ENCODE measurements at regions not wholly inside any gene's neighbourhood (a gene's known extent, or its start where the extent isn't known, plus 50 kb on each side); places are given as distances from the start of the nearest gene placed in this dataset.

GRCh38 chr10:131728286-131729228 is 172.3 kb upstream of the PPP2R2D start:
- DNase-seq = no peak
- peaks cover 31% of the 10 kb centered on the region for H3K27me3 Mint-ChIP-seq
- H3K27ac Mint-ChIP-seq = peak overlapping the region; percentile 55 to 76
- H3K4me1 Mint-ChIP-seq = peaks cover 10% of the 10 kb centered on the region
- H3K9me3 Mint-ChIP-seq = peaks cover 4 to 8% of the 10 kb centered on the region in 2 donors
- no peak for ATAC-seq
- no peak overlapping the region for H3K4me3 Mint-ChIP-seq

- no peak overlapping the region for H3K4me3 Mint-ChIP-seq
- peaks cover 4 to 8% of the 10 kb centered on the region in 2 donors for H3K9me3 Mint-ChIP-seq
- H3K27ac Mint-ChIP-seq = no peak overlapping the region
- peaks cover 10% of the 10 kb centered on the region for H3K4me1 Mint-ChIP-seq
- peaks cover 31% of the 10 kb centered on the region for H3K27me3 Mint-ChIP-seq
- no peak for ATAC-seq
- no peak for DNase-seq
These were observed 171.4 kb upstream of the PPP2R2D start for GRCh38 chr10:131729361-131729760.

- ATAC-seq = no peak
- no peak for DNase-seq
- H3K27ac Mint-ChIP-seq = peak overlapping the region in 1 of 2 donors; percentile 44
- H3K9me3 Mint-ChIP-seq = peaks cover 4 to 8% of the 10 kb centered on the region in 2 donors
- H3K4me1 Mint-ChIP-seq = peaks cover 10% of the 10 kb centered on the region
- no peak overlapping the region for H3K4me3 Mint-ChIP-seq
- peaks cover 29% of the 10 kb centered on the region for H3K27me3 Mint-ChIP-seq
These were observed 170.7 kb upstream of the PPP2R2D start for GRCh38 chr10:131729938-131730660.

GRCh38 chr10:131730771-131731497 is 169.9 kb upstream of the PPP2R2D start:
- no peak for ATAC-seq
- peaks cover 10% of the 10 kb centered on the region for H3K4me1 Mint-ChIP-seq
- peak overlapping the region in 1 of 2 donors; percentile 76 for H3K27ac Mint-ChIP-seq
- H3K9me3 Mint-ChIP-seq = peaks cover 4 to 8% of the 10 kb centered on the region in 2 donors
- H3K4me3 Mint-ChIP-seq = no peak overlapping the region
- no peak for DNase-seq
- peaks cover 27% of the 10 kb centered on the region for H3K27me3 Mint-ChIP-seq

- H3K27ac Mint-ChIP-seq = no peak overlapping the region
- H3K27me3 Mint-ChIP-seq = peaks cover 27% of the 10 kb centered on the region
- peaks cover under 1% of the 10 kb centered on the region for H3K4me1 Mint-ChIP-seq
- peaks cover 4 to 8% of the 10 kb centered on the region in 2 donors for H3K9me3 Mint-ChIP-seq
- no peak for ATAC-seq
- no peak overlapping the region for H3K4me3 Mint-ChIP-seq
- no peak for DNase-seq
These were observed 168.8 kb upstream of the PPP2R2D start for GRCh38 chr10:131731780-131732630.

- ATAC-seq = no peak
- H3K9me3 Mint-ChIP-seq = peaks cover 4 to 8% of the 10 kb centered on the region in 2 donors
- H3K27me3 Mint-ChIP-seq = peaks cover 25% of the 10 kb centered on the region
- no peak overlapping the region for H3K4me3 Mint-ChIP-seq
- no peak overlapping the region for H3K27ac Mint-ChIP-seq
- no peaks in the 10 kb centered on the region for H3K4me1 Mint-ChIP-seq
- no peak for DNase-seq
These were observed 168.1 kb upstream of the PPP2R2D start for GRCh38 chr10:131732631-131733127.

- ATAC-seq (no peak), DNase-seq (no peak)
- H3K4me3 Mint-ChIP-seq = no peak overlapping the region
- H3K27me3 Mint-ChIP-seq = peaks cover 31% of the 10 kb centered on the region
- H3K4me1 Mint-ChIP-seq = no peaks in the 10 kb centered on the region
- H3K9me3 Mint-ChIP-seq = peaks cover 4 to 8% of the 10 kb centered on the region in 2 donors
- no peak overlapping the region for H3K27ac Mint-ChIP-seq
These were observed 167.2 kb upstream of the PPP2R2D start for GRCh38 chr10:131733596-131733995.

- H3K27me3 Mint-ChIP-seq = peaks cover 39% of the 10 kb centered on the region
- no peak overlapping the region for H3K27ac Mint-ChIP-seq
- H3K4me3 Mint-ChIP-seq = no peak overlapping the region
- peaks cover 15 to 23% of the 10 kb centered on the region in 2 donors for H3K9me3 Mint-ChIP-seq
- H3K4me1 Mint-ChIP-seq = peaks cover 5% of the 10 kb centered on the region
- DNase-seq (no peak), ATAC-seq (no peak)
These were observed 165.2 kb upstream of the PPP2R2D start for GRCh38 chr10:131735577-131735976.

- peaks cover 39% of the 10 kb centered on the region for H3K27me3 Mint-ChIP-seq
- H3K4me3 Mint-ChIP-seq = no peak overlapping the region
- DNase-seq (no peak), ATAC-seq (peak; percentile 20)
- H3K4me1 Mint-ChIP-seq = peaks cover 5% of the 10 kb centered on the region
- no peak overlapping the region for H3K27ac Mint-ChIP-seq
- peaks cover 15 to 23% of the 10 kb centered on the region in 2 donors for H3K9me3 Mint-ChIP-seq
These were observed 164.4 kb upstream of the PPP2R2D start for GRCh38 chr10:131736321-131736980.

GRCh38 chr10:131737543-131738395 is 163.0 kb upstream of the PPP2R2D start:
- H3K4me1 Mint-ChIP-seq = peaks cover 5% of the 10 kb centered on the region
- ATAC-seq (peak; percentile 35), DNase-seq (no peak)
- peaks cover 11 to 15% of the 10 kb centered on the region in 2 donors for H3K9me3 Mint-ChIP-seq
- no peak overlapping the region for H3K27ac Mint-ChIP-seq
- H3K27me3 Mint-ChIP-seq = peaks cover 39% of the 10 kb centered on the region
- H3K4me3 Mint-ChIP-seq = no peak overlapping the region

GRCh38 chr10:131738396-131738735 is 162.4 kb upstream of the PPP2R2D start:
- Mint-ChIP-seq H3K27me3 (peaks cover 42% of the 10 kb centered on the region), H3K9me3 (peaks cover 11 to 15% of the 10 kb centered on the region in 2 donors), H3K4me3 (no peak overlapping the region), H3K4me1 (peaks cover 8% of the 10 kb centered on the region), H3K27ac (no peak overlapping the region)
- no peak for DNase-seq
- ATAC-seq = no peak

- Mint-ChIP-seq H3K9me3 (peaks cover 11 to 15% of the 10 kb centered on the region in 2 donors), H3K4me1 (peaks cover 16% of the 10 kb centered on the region), H3K27ac (peak overlapping the region in 1 of 2 donors; percentile 62), H3K27me3 (peaks cover 51% of the 10 kb centered on the region), H3K4me3 (no peak overlapping the region)
- no peak for DNase-seq
- ATAC-seq = no peak
These were observed 161.6 kb upstream of the PPP2R2D start for GRCh38 chr10:131739206-131739605.

GRCh38 chr10:131742500-131742951 is 158.3 kb upstream of the PPP2R2D start:
- H3K9me3 Mint-ChIP-seq = peaks cover 11 to 15% of the 10 kb centered on the region in 2 donors
- no peak overlapping the region for H3K4me3 Mint-ChIP-seq
- no peak for ATAC-seq
- DNase-seq = no peak
- peaks cover 48% of the 10 kb centered on the region for H3K27me3 Mint-ChIP-seq
- H3K4me1 Mint-ChIP-seq = peaks cover 19% of the 10 kb centered on the region
- H3K27ac Mint-ChIP-seq = no peak overlapping the region
